ENCODE measurements at regions not wholly inside any gene's neighbourhood (a gene's known extent, or its start where the extent isn't known, plus 50 kb on each side); places are given as distances from the start of the nearest gene placed in this dataset.

- Histone ChIP-seq H3K27me3 (ENCODE audit: insufficient read depth, low read depth) (no peaks in the 10 kb centered on the region), H2AFZ (no peak overlapping the region), H3K36me3 (ENCODE audit: low read depth) (no peaks in the 10 kb centered on the region), H3K4me3 (no peak overlapping the region), H3K9me2 (ENCODE audit: insufficient read depth) (no peaks in the 10 kb centered on the region), H3F3A (ENCODE audit: insufficient read depth, low read depth) (no peaks in the 10 kb centered on the region), H3K4me1 (replicated peaks; ENCODE audit: insufficient read depth) (no peaks in the 10 kb centered on the region), H3K27ac (no peak overlapping the region), H4K20me1 (ENCODE audit: insufficient read depth) (no peaks in the 10 kb centered on the region), H3K4me2 (no peak overlapping the region), H3K9me3 (ENCODE audit: insufficient read depth, low read depth) (no peaks in the 10 kb centered on the region), H3K79me2 (ENCODE audit: low read depth) (no peaks in the 10 kb centered on the region)
- BruUV-seq (replicated peaks) = no TSS peak
- ChIA-PET POLR2A (ENCODE audit: unreplicated experiment) (no interaction called here), CTCF (no interaction called here)
- no peak for DNase-seq
- intact Hi-C loops (cut with micrococcal nuclease; ENCODE audit: unreplicated experiment) = no loop called here
- TF ChIP-seq, protein P1, sequence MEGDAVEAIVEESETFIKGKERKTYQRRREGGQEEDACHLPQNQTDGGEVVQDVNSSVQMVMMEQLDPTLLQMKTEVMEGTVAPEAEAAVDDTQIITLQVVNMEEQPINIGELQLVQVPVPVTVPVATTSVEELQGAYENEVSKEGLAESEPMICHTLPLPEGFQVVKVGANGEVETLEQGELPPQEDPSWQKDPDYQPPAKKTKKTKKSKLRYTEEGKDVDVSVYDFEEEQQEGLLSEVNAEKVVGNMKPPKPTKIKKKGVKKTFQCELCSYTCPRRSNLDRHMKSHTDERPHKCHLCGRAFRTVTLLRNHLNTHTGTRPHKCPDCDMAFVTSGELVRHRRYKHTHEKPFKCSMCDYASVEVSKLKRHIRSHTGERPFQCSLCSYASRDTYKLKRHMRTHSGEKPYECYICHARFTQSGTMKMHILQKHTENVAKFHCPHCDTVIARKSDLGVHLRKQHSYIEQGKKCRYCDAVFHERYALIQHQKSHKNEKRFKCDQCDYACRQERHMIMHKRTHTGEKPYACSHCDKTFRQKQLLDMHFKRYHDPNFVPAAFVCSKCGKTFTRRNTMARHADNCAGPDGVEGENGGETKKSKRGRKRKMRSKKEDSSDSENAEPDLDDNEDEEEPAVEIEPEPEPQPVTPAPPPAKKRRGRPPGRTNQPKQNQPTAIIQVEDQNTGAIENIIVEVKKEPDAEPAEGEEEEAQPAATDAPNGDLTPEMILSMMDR (conservative IDR thresholded peaks at IDR 0.05) = no peak
- no peak for TF ChIP-seq EZH2 (IDR thresholded peaks at IDR 0.05; ENCODE audit: low read depth)
Measured at GRCh38 chr2:6605836-6606505, 259.7 kb downstream of the CMPK2 start.

DNA sequence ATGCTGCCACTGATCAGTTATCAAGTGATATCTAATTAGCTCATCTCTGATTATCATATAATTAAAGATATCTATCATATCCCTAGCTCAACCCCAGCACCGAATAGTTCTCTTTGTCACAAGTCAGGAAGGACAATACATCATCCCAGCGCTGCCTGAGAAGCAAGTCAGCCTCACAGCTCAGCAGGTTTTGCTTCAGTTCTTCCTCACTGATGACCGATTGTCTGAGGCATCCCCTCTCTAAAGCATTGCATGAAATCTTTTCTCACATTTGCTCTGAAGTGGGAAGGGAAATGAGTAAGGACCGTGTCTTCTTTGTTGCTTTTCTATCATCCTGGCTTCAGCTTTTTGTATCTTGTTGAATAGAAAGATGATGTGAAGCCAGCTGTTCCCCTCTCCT lies 247.9 kb downstream of the CMPK2 start:
- Histone ChIP-seq H3F3A (ENCODE audit: insufficient read depth, low read depth) (no peaks in the 10 kb centered on the region), H3K79me2 (ENCODE audit: low read depth) (no peaks in the 10 kb centered on the region), H3K4me3 (no peak overlapping the region), H3K4me2 (no peak overlapping the region), H2AFZ (no peak overlapping the region; the same call in 1 of the 2 replicates), H3K36me3 (ENCODE audit: low read depth) (no peaks in the 10 kb centered on the region), H3K9me3 (ENCODE audit: insufficient read depth, low read depth) (no peaks in the 10 kb centered on the region), H4K20me1 (ENCODE audit: insufficient read depth) (no peaks in the 10 kb centered on the region), H3K9me2 (ENCODE audit: insufficient read depth) (no peaks in the 10 kb centered on the region), H3K27ac (no peak overlapping the region), H3K27me3 (ENCODE audit: insufficient read depth, low read depth) (no peaks in the 10 kb centered on the region), H3K4me1 (replicated peaks; ENCODE audit: insufficient read depth) (no peaks in the 10 kb centered on the region)
- ChIA-PET CTCF (no interaction called here), POLR2A (ENCODE audit: unreplicated experiment) (no interaction called here)
- intact Hi-C loops (cut with micrococcal nuclease; ENCODE audit: unreplicated experiment) = no loop called here
- TF ChIP-seq EZH2 (IDR thresholded peaks at IDR 0.05; ENCODE audit: low read depth) = no peak
- TF ChIP-seq, protein P1 (conservative IDR thresholded peaks at IDR 0.05) = no peak
- no TSS peak for BruUV-seq (replicated peaks)
- DNase-seq = no peak

- Histone ChIP-seq H3K4me3 (no peak overlapping the region), H3K27ac (no peak overlapping the region), H3K27me3 (ENCODE audit: insufficient read depth, low read depth) (no peaks in the 10 kb centered on the region), H2AFZ (no peak overlapping the region; the same call in 1 of the 2 replicates), H3K9me3 (ENCODE audit: insufficient read depth, low read depth) (no peaks in the 10 kb centered on the region), H4K20me1 (ENCODE audit: insufficient read depth) (no peaks in the 10 kb centered on the region), H3K4me2 (no peak overlapping the region), H3K36me3 (ENCODE audit: low read depth) (no peaks in the 10 kb centered on the region), H3K4me1 (replicated peaks; ENCODE audit: insufficient read depth) (no peaks in the 10 kb centered on the region), H3K79me2 (ENCODE audit: low read depth) (no peaks in the 10 kb centered on the region), H3F3A (ENCODE audit: insufficient read depth, low read depth) (no peaks in the 10 kb centered on the region), H3K9me2 (ENCODE audit: insufficient read depth) (no peaks in the 10 kb centered on the region)
- no peak for DNase-seq
- CTCF ChIA-PET = no interaction called here
- intact Hi-C loops (cut with micrococcal nuclease; ENCODE audit: unreplicated experiment) = no loop called here
- no peak for TF ChIP-seq EZH2 (IDR thresholded peaks at IDR 0.05; ENCODE audit: low read depth)
- TF ChIP-seq, protein P1 (conservative IDR thresholded peaks at IDR 0.05) = no peak
- no TSS peak for BruUV-seq (replicated peaks)
- POLR2A ChIA-PET (ENCODE audit: unreplicated experiment) = no interaction called here
Measured at GRCh38 chr2:6618201-6618600, 247.5 kb downstream of the CMPK2 start.

Data from PC-9 (cell line).